ENCODE measurements at regions not wholly inside any gene's neighbourhood (a gene's known extent, or its start where the extent isn't known, plus 50 kb on each side); places are given as distances from the start of the nearest gene placed in this dataset.

- no peak for DNase-seq (ENCODE audit: low spot score)
Measured at GRCh38 chr7:97623333-97623732, 108.6 kb upstream of the TAC1 start.

DNA sequence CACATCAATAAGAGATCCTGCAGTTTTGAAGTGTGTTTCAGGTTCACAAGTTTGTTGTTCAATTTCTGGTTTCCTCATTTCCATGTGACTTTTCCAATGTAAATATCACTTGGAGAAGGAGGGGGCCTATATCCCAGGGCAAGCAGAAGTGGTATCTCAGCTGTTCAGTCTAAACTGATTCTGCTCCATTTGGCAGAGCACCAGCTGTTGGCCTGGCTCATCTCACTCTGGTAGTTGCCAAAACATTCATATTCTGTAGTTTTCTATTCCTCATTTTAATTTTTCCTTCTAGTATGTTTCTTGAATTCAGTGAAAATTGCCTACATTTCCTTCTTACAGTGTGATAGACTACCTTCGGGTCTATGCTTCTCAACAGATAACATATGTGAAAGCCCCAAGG is 101.8 kb upstream of the TAC1 start:
- DNase-seq (ENCODE audit: low spot score): no peak

- DNase-seq (ENCODE audit: low spot score): no peak
Measured at GRCh38 chr7:97635622-97636021, 96.3 kb upstream of the TAC1 start.

GRCh38 chr7:97639036-97639435 is 92.8 kb upstream of the TAC1 start:
- DNase-seq (ENCODE audit: low spot score): no peak

GRCh38 chr7:97659363-97660045 is 72.4 kb upstream of the TAC1 start:
- DNase-seq (ENCODE audit: low spot score): no peak

DNA sequence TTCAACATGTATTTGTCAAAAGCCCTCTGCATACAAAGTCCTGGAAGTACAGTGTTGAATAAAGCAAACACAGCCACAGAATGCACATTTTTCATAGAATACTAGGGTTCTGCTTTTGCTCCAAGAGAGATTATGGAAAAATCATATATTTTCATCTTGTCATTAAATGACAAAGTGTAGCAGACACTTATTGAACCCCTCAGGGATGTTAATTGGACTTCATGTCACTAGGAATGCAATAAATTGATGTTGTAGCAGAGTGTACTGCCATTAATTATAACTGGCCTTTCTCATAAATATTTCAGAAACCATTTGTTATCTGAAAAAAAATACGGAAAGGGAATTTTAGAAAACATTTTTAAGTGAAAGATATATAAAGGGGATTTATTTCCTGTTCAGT is 64.5 kb upstream of the TAC1 start:
- no peak for DNase-seq (ENCODE audit: low spot score)

GRCh38 chr7:97671571-97671970 is 60.3 kb upstream of the TAC1 start:
- no peak for DNase-seq (ENCODE audit: low spot score)

DNA sequence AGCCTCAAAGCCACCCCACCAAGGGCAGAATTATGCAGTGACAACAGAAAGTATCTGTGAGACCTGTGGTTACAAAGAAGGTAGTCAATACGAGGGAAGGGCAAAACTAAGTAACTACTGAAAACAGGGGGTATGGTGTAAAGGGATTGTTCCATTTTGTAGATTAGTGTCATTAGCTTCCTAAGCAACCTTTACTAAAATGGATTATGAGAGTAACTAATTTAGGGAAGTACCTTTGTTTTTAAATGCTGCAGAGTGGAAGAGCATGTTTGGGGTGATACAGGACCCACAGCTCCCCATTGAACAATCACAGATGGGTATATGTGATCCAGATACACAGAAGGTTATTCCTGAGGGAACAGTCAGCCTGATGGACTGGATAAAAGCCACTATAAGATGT is 51.3 kb upstream of the TAC1 start:
- no peak for DNase-seq (ENCODE audit: low spot score)
